B cell (primary cell): ENCODE measurements at regions not wholly inside any gene's neighbourhood (a gene's known extent, or its start where the extent isn't known, plus 50 kb on each side); places are given as distances from the start of the nearest gene placed in this dataset.

ENCODE experiments used
- ATAC-seq: fragments of 200-7000 bp; cut with Tn5 transposase; one replicate; pipeline ENCODE4 v1.10.0; 2021; ENCODE audit warnings: low read depth, mild to moderate bottlenecking, moderate number of reproducible peaks, moderate library complexity
- CTCF ChIA-PET: fragments of 350-600 bp; sonication (Branson Sonifier 250); formaldehyde crosslinking; loops from one replicate; lab custom pipeline; 2021; ENCODE audit warnings: antibody characterized with exemption, inconsistent platforms; lab: Charles Lee
- POLR2A ChIA-PET: fragments of 350-600 bp; sonication (Branson Sonifier 250); formaldehyde crosslinking; loops from one replicate; lab custom pipeline; 2021; ENCODE audit warnings: antibody characterized with exemption; lab: Charles Lee
- DNase-seq: peaks from one replicate; pipeline ENCODE4 v3.0.0; 2013
- H2AFZ ChIP-seq: 2 replicates; pipeline ENCODE4 v1.6.1; 2012; ENCODE audit warnings: mild to moderate bottlenecking, low read depth, low read length; ENCODE audit not compliant: insufficient read depth, poor library complexity, severe bottlenecking
- H3K27ac ChIP-seq, 2 donors: 1 replicate in 1 of 2; 2 replicates in 1 of 2; pipeline ENCODE4 v1.5.1; 2012 to 2013; ENCODE audit warnings: low read length in 2 of 2, mild to moderate bottlenecking in 2 of 2, moderate library complexity in 1 of 2
- H3K27me3 ChIP-seq, 4 experiments: fragments of 200-600 bp in 1 of 4; sonication (generic) in 1 of 4; replicated peaks in 1 of 4; 1 replicate in 2 of 4; 2 replicates in 2 of 4; pipeline versions ENCODE4 v1.6.1 to v1.7.0; 2013 to 2016; ENCODE audit warnings: low read length in 3 of 4, mild to moderate bottlenecking in 2 of 4, mixed read lengths in 1 of 4, moderate library complexity in 1 of 4; ENCODE audit not compliant: insufficient read depth in 4 of 4, control insufficient read depth in 3 of 4; ENCODE audit errors: control extremely low read depth in 1 of 4
- H3K36me3 ChIP-seq, 2 experiments: replicated peaks in 1 of 2; 1 replicate in 1 of 2; 2 replicates in 1 of 2; pipeline versions ENCODE4 v1.6.1 to v1.7.1; 2013; ENCODE audit warnings: low read length in 1 of 2; ENCODE audit not compliant: insufficient read depth in 2 of 2, control insufficient read depth in 1 of 2; ENCODE audit errors: control extremely low read depth in 1 of 2, extremely low read depth in 1 of 2
- H3K4me1 ChIP-seq, 2 donors: fragments of 200-600 bp in 1 of 2; sonication (generic) in 1 of 2; 1 replicate in 1 of 2; 2 replicates in 1 of 2; pipeline versions ENCODE4 v1.5.1 to v1.6.1; 2013 to 2017; ENCODE audit warnings: low read length in 2 of 2; ENCODE audit not compliant: control insufficient read depth in 2 of 2, insufficient read depth in 2 of 2
- H3K4me2 ChIP-seq: replicated peaks from 2 replicates; pipeline ENCODE3; 2012; ENCODE audit warnings: mild to moderate bottlenecking, low read depth, low read length; ENCODE audit not compliant: poor library complexity, severe bottlenecking
- H3K4me3 ChIP-seq, 5 experiments: fragments of 200-600 bp in 1 of 5; sonication (generic) in 1 of 5; 1 replicate in 3 of 5; 2 replicates in 2 of 5; pipeline versions ENCODE4 v1.5.1 to v1.7.0; 2011 to 2016; ENCODE audit warnings: low read length in 4 of 5, mild to moderate bottlenecking in 4 of 5, low read depth in 2 of 5, control low read depth in 1 of 5, moderate library complexity in 1 of 5; ENCODE audit not compliant: insufficient read depth in 1 of 5; ENCODE audit errors: control extremely low read depth in 1 of 5, extremely low read depth in 1 of 5
- H3K79me2 ChIP-seq: fragments of 200-600 bp; sonication (generic); one replicate; pipeline ENCODE4 v1.6.0; 2016; ENCODE audit warnings: low read length; ENCODE audit not compliant: control insufficient read depth, insufficient read depth
- H3K9ac ChIP-seq: fragments of 200-600 bp; sonication (generic); 2 replicates; pipeline ENCODE4 v1.6.1; 2017; ENCODE audit warnings: mild to moderate bottlenecking, low read length, moderate library complexity
- H3K9me3 ChIP-seq, 3 donors: one replicate each; pipeline versions ENCODE4 v1.6.1 to v1.7.1; 2013; ENCODE audit warnings: low read length in 2 of 3; ENCODE audit not compliant: control insufficient read depth in 2 of 3, insufficient read depth in 1 of 3; ENCODE audit errors: control extremely low read depth in 1 of 3
- H4K20me1 ChIP-seq: 2 replicates; pipeline ENCODE4 v1.6.0; 2012; ENCODE audit warnings: mild to moderate bottlenecking, low read length; ENCODE audit not compliant: insufficient read depth, control insufficient read depth, poor library complexity, severe bottlenecking
- H3K27ac Mint-ChIP-seq: one replicate; pipeline ENCODE4 v1.8.0; 2021; ENCODE audit warnings: mixed read lengths
- H3K27me3 Mint-ChIP-seq: one replicate; pipeline ENCODE4 v1.8.0; 2021; ENCODE audit warnings: mixed read lengths
- H3K4me1 Mint-ChIP-seq: one replicate; pipeline ENCODE4 v1.8.0; 2021; ENCODE audit warnings: mixed read lengths
- H3K4me3 Mint-ChIP-seq: one replicate; pipeline ENCODE4 v1.8.0; 2021; ENCODE audit warnings: mixed read lengths
- H3K9me3 Mint-ChIP-seq: one replicate; pipeline ENCODE4 v1.8.0; 2022; ENCODE audit warnings: mixed read lengths; ENCODE audit not compliant: insufficient read depth
- CTCF ChIP-seq: fragments of 200-600 bp; IDR thresholded peaks from one replicate; pipeline ENCODE4 v1.8.0; 2022; ENCODE audit warnings: antibody characterized with exemption, mild to moderate bottlenecking
- EZH2 ChIP-seq: IDR thresholded peaks from 2 replicates; pipeline ENCODE4 v1.6.1; 2012; ENCODE audit warnings: borderline replicate concordance, low read depth, mild to moderate bottlenecking, moderate library complexity, low read length; ENCODE audit not compliant: insufficient read depth, poor library complexity, severe bottlenecking
- whole genome bisulfite sequencing: methylation state at CpG from one replicate; pipeline ENCODE4 v1.1.5; 2013; ENCODE audit warnings: missing lambda C conversion rate; ENCODE audit not compliant: insufficient coverage; 5-methylcytosine and 5-hydroxymethylcytosine counted together
- intact Hi-C: fragments of 100-400 bp; cut with micrococcal nuclease; formaldehyde crosslinking; loops from one replicate; pipeline ENCODE4 v1.10.0; 2022

- no peak overlapping the region for H3K27ac ChIP-seq
- no peaks in the 10 kb centered on the region for H3K27me3 ChIP-seq
- TF ChIP-seq EZH2 = no peak
- TF ChIP-seq CTCF = no peak
- no peak overlapping the region for H3K4me3 ChIP-seq
- no peaks in the 10 kb centered on the region for H3K79me2 ChIP-seq
- no peak overlapping the region for H3K9ac ChIP-seq
- WGBS = 92% methylated on average over 4 of the region's 5 CpGs
- ChIA-PET POLR2A (no interaction called here), CTCF (no interaction called here)
- H3K4me1 Mint-ChIP-seq = peaks cover 4% of the 10 kb centered on the region
- intact Hi-C loops = loop anchor here (2.0 kb wide), 1 partner anchor 14 kb away; no protein-coding TSS in a partner anchor
- ATAC-seq (no peak), DNase-seq (no peak)
- no peaks in the 10 kb centered on the region for H3K4me1 ChIP-seq
- H3K4me2 ChIP-seq = no peak overlapping the region
- no peaks in the 10 kb centered on the region for H3K36me3 ChIP-seq
- no peak overlapping the region for H2AFZ ChIP-seq
- H3K27me3 Mint-ChIP-seq = no peaks in the 10 kb centered on the region
- no peaks in the 10 kb centered on the region for H3K9me3 Mint-ChIP-seq
- no peak overlapping the region for H3K27ac Mint-ChIP-seq
- H4K20me1 ChIP-seq = no peaks in the 10 kb centered on the region
- no peak overlapping the region for H3K4me3 Mint-ChIP-seq
- no peaks in the 10 kb centered on the region for H3K9me3 ChIP-seq
These were observed 52.5 kb upstream of the CD55 start for GRCh38 chr1:207268753-207269511.
